ENCODE measurements at regions not wholly inside any gene's neighbourhood (a gene's known extent, or its start where the extent isn't known, plus 50 kb on each side); places are given as distances from the start of the nearest gene placed in this dataset.
"Not testable (repeated sequence)": the region's sequence is repeated elsewhere in the genome, so short reads cannot be mapped to it uniquely, and the experiment has no call there.

GRCh38 chr6:140485740-140486449 lies 1111.4 kb upstream of the CITED2 start:
- peak; percentile 47 for DNase-seq (ENCODE audit: low read depth)

GRCh38 chr6:140480852-140481251 lies 1106.4 kb upstream of the CITED2 start:
- DNase-seq (ENCODE audit: low read depth), result peak; percentile 53

- no peak for DNase-seq (ENCODE audit: low read depth)
Measured at GRCh38 chr6:140478631-140479030, 1104.2 kb upstream of the CITED2 start.

GRCh38 chr6:140475086-140475485 lies 1100.6 kb upstream of the CITED2 start:
- peak; percentile 17 for DNase-seq (ENCODE audit: low read depth)

- DNase-seq (ENCODE audit: low read depth), result no peak
Measured at GRCh38 chr6:140464720-140465119, 1090.3 kb upstream of the CITED2 start.

GRCh38 chr6:140463312-140463710 lies 1088.9 kb upstream of the CITED2 start:
- no peak for DNase-seq (ENCODE audit: low read depth)

GRCh38 chr6:140462453-140463311 lies 1088.2 kb upstream of the CITED2 start:
- DNase-seq (ENCODE audit: low read depth), result peak; percentile 31

GRCh38 chr6:140462076-140462452 lies 1087.6 kb upstream of the CITED2 start:
- DNase-seq (ENCODE audit: low read depth), result no peak

GRCh38 chr6:140460267-140460666 lies 1085.8 kb upstream of the CITED2 start:
- DNase-seq (ENCODE audit: low read depth), result no peak

- DNase-seq (ENCODE audit: low read depth), result no peak
Measured at GRCh38 chr6:140459209-140459608, 1084.8 kb upstream of the CITED2 start.

- no peak for DNase-seq (ENCODE audit: low read depth)
Measured at GRCh38 chr6:140446241-140446640, 1071.8 kb upstream of the CITED2 start.

GRCh38 chr6:140445474-140446004 lies 1071.1 kb upstream of the CITED2 start:
- DNase-seq (ENCODE audit: low read depth), result peak; percentile 63

GRCh38 chr6:140443112-140443511 lies 1068.7 kb upstream of the CITED2 start:
- DNase-seq (ENCODE audit: low read depth), result not testable (repeated sequence)

GRCh38 chr6:140441256-140441655 lies 1066.8 kb upstream of the CITED2 start:
- peak; percentile 95 for DNase-seq (ENCODE audit: low read depth)

GRCh38 chr6:140440223-140440835 lies 1065.9 kb upstream of the CITED2 start:
- DNase-seq (ENCODE audit: low read depth), result peak; percentile 8

- no peak for DNase-seq (ENCODE audit: low read depth)
Measured at GRCh38 chr6:140438346-140438735, 1063.9 kb upstream of the CITED2 start.

- DNase-seq (ENCODE audit: low read depth), result peak; percentile 52
Measured at GRCh38 chr6:140437619-140438345, 1063.3 kb upstream of the CITED2 start.

GRCh38 chr6:140436023-140436811 lies 1061.8 kb upstream of the CITED2 start:
- peak; percentile 79 for DNase-seq (ENCODE audit: low read depth)

- peak; percentile 45 for DNase-seq (ENCODE audit: low read depth)
Measured at GRCh38 chr6:140434761-140435160, 1060.3 kb upstream of the CITED2 start.

- DNase-seq (ENCODE audit: low read depth), result no peak
Measured at GRCh38 chr6:140433072-140433471, 1058.6 kb upstream of the CITED2 start.

Data from myocyte (in vitro differentiated cells).